ENCODE measurements at regions not wholly inside any gene's neighbourhood (a gene's known extent, or its start where the extent isn't known, plus 50 kb on each side); places are given as distances from the start of the nearest gene placed in this dataset.
"Not testable (repeated sequence)": the region's sequence is repeated elsewhere in the genome, so short reads cannot be mapped to it uniquely, and the experiment has no call there.

DNA sequence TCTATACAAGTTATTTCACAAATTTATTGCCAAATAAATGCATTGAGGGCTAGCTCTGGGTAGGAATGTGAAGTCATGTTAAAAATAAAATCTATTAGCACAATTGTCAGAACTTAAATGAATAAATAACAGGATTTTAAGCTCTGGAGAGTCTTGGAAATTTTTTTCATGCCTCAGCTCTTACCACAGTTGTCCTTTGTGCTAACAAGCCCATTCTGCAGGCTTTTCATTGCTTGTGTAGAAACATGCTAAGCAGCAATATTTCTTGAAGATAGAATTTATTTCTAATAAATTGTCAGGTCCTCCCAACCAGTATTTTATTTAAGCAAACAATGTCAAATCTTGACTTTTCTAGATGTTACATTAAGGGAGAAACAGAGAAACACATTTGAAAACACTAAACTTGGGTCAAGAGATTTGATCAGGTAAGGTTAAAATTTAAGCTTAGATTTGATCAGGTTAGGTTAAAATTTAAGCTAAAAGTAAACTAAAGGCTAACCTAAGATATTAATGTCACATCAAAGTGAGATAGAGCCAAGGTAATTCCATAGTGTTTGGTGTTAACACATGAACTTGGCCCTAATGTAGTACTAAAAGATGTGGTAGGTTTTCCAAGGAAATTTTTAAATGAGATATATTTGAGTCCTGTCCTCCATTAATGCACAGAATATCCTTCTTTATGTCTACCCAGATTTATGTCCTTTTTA, 179.1 kb upstream of the IL1RAPL1 start:
- Histone ChIP-seq H3K4me1 (ENCODE audit: low read depth) (no peaks in the 10 kb centered on the region), H3K4me3 (no peak overlapping the region), H3K27ac (no peak overlapping the region), H3K27me3 (no peaks in the 10 kb centered on the region), H3K9me3 (ENCODE audit: low read depth) (no peaks in the 10 kb centered on the region), H3K36me3 (no peaks in the 10 kb centered on the region)
- TF ChIP-seq, protein P1, sequence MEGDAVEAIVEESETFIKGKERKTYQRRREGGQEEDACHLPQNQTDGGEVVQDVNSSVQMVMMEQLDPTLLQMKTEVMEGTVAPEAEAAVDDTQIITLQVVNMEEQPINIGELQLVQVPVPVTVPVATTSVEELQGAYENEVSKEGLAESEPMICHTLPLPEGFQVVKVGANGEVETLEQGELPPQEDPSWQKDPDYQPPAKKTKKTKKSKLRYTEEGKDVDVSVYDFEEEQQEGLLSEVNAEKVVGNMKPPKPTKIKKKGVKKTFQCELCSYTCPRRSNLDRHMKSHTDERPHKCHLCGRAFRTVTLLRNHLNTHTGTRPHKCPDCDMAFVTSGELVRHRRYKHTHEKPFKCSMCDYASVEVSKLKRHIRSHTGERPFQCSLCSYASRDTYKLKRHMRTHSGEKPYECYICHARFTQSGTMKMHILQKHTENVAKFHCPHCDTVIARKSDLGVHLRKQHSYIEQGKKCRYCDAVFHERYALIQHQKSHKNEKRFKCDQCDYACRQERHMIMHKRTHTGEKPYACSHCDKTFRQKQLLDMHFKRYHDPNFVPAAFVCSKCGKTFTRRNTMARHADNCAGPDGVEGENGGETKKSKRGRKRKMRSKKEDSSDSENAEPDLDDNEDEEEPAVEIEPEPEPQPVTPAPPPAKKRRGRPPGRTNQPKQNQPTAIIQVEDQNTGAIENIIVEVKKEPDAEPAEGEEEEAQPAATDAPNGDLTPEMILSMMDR (IDR thresholded peaks at IDR 0.05; ENCODE audit: low read depth, low read length), result no peak
- no peak for DNase-seq (ENCODE audit: low read depth in 1 of 2, low spot score in 1 of 2)

DNA sequence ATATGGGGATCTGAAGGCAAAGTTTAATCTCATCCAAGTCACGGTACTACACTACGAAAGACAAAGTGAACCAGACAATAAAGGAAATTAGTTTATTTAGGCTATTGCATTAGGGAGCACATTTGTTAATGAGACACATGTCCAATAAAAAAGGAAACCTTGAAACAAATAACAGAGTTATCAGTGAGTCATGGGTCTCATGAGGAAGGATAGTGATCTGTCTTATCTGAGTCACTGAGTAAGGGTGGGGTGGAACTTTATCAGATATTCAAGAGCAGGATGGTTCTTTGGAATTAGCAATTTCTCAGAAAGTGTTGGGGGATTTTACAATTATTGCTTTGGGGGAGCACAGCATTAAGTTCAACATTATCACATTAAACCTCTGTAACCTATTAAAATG, 188.9 kb upstream of the IL1RAPL1 start:
- Histone ChIP-seq H3K4me1 (ENCODE audit: low read depth) (no peaks in the 10 kb centered on the region), H3K36me3 (no peaks in the 10 kb centered on the region), H3K4me3 (no peak overlapping the region), H3K27ac (no peak overlapping the region), H3K9me3 (ENCODE audit: low read depth) (no peaks in the 10 kb centered on the region), H3K27me3 (no peaks in the 10 kb centered on the region)
- no peak for DNase-seq (ENCODE audit: low read depth in 1 of 2, low spot score in 1 of 2)
- TF ChIP-seq, protein P1 (IDR thresholded peaks at IDR 0.05; ENCODE audit: low read depth, low read length), result no peak

DNA sequence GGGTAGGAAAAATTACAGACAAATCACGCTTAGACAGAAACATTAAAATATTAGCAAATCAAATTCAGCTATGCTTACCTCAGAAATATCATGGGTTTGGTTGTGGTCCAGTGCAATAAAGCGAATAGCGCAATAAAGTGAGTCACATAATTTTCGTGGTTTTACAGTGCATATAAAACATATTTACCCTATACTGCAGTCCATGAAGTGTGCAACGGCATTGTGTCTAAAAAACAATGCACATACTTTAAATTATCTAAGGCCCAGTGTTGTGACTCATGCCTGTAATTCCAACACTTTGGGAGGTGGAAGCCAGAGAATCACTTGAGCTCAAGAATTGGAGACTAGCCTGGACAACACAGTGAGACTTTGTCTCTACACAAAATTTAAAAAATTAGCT, 195.7 kb upstream of the IL1RAPL1 start:
- DNase-seq (ENCODE audit: low read depth in 1 of 2, low spot score in 1 of 2), result peak in 1 of 2 donors; percentile 21
- Histone ChIP-seq H3K9me3 (ENCODE audit: low read depth) (no peaks in the 10 kb centered on the region), H3K4me3 (no peak overlapping the region), H3K4me1 (ENCODE audit: low read depth) (no peaks in the 10 kb centered on the region), H3K36me3 (no peaks in the 10 kb centered on the region), H3K27me3 (no peaks in the 10 kb centered on the region), H3K27ac (no peak overlapping the region)
- TF ChIP-seq, protein P1 (IDR thresholded peaks at IDR 0.05; ENCODE audit: low read depth, low read length), result no peak

DNA sequence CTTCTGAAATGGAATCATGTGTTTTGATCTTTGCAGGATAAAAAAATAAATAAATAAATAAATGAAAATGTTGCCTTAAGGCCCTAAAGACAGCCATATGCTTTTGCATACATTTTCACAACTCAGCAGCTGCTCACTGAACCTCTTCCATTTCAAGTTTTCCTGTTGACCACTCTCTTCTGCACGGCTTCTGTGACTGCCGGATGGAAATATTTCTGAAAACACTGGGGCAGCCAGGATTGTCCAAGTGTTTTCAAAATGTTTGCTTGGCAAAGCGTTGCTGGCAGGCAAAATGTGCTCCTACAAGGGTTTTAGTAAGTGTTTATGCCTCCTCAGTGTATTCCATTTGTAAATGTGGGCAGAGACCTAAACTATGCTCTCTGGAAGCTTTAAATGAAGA, 208.1 kb upstream of the IL1RAPL1 start:
- Histone ChIP-seq H3K27ac (no peak overlapping the region), H3K4me1 (ENCODE audit: low read depth) (no peaks in the 10 kb centered on the region)

DNA sequence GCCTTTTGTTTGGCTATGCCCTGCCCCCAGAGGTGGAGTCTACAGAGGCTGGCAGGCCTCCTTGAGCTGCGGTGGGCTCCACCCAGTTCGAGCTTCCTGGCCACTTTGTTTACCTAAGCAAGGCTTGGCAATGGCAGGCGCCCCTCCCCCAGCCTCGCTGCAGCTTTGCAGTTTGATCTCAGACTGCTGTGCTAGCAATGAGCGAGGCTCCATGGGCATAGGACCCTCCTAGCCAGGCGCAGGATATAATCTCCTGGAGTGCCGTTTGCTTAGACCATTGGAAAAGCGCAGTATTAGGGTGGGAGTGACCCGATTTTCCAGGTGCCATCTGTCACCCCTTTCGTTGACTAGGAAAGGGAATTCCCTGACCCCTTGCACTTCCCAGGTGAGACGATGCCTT, 219.6 kb upstream of the IL1RAPL1 start:
- H3K36me3 ChIP-seq; H3K27ac ChIP-seq; H3K4me3 ChIP-seq; DNase-seq (ENCODE audit: low read depth in 1 of 2, low spot score in 1 of 2); H3K9me3 ChIP-seq (ENCODE audit: low read depth); H3K4me1 ChIP-seq (ENCODE audit: low read depth); H3K27me3 ChIP-seq: not testable (repeated sequence)

More for the DNA sequence above, 208.1 kb upstream of the IL1RAPL1 start:
- Histone ChIP-seq H3K4me3 (no peak overlapping the region), H3K36me3 (no peaks in the 10 kb centered on the region), H3K9me3 (ENCODE audit: low read depth) (no peaks in the 10 kb centered on the region), H3K27me3 (no peaks in the 10 kb centered on the region)
- TF ChIP-seq, protein P1 (IDR thresholded peaks at IDR 0.05; ENCODE audit: low read depth, low read length), result no peak
- no peak for DNase-seq (ENCODE audit: low read depth in 1 of 2, low spot score in 1 of 2)

DNA sequence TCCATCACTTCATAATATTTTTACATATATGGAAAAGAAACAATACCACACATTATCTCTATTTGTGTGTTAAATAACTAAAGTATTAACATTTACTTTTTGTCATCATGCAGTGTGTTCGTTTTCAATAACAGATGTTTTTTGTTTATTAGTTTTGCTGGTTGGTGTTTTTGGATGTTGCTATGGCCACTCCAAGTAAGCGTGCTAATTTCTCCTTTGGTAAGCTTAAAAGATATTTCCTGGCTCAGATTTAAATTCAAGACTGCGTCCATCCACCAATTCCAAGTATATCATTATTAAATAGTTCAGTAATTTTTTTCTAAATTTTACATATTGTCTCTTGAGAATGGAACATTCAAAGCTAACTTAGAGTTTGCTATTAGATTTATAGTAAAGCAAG, 235.4 kb upstream of the IL1RAPL1 start:
- Histone ChIP-seq H3K27me3 (no peaks in the 10 kb centered on the region), H3K36me3 (no peaks in the 10 kb centered on the region), H3K4me3 (no peak overlapping the region), H3K4me1 (ENCODE audit: low read depth) (no peaks in the 10 kb centered on the region), H3K9me3 (ENCODE audit: low read depth) (no peaks in the 10 kb centered on the region), H3K27ac (no peak overlapping the region)
- no peak for DNase-seq (ENCODE audit: low read depth in 1 of 2, low spot score in 1 of 2)
- TF ChIP-seq, protein P1 (IDR thresholded peaks at IDR 0.05; ENCODE audit: low read depth, low read length), result no peak
